HL-60 (cell line): ENCODE measurements at regions not wholly inside any gene's neighbourhood (a gene's known extent, or its start where the extent isn't known, plus 50 kb on each side); places are given as distances from the start of the nearest gene placed in this dataset.

Experiments used
- DNase-seq, 2 experiments: peaks; one replicate each; pipeline ENCODE4 v3.0.0-alpha.2; 2010 to 2020; ENCODE audit warnings: low read depth in 1 of 2, low spot score in 1 of 2
- H3K27ac ChIP-seq: fragments of 250-450 bp; sonication (Bioruptor Pico); replicated peaks from 2 replicates; pipeline ENCODE4 v1.5.1; 2020; ENCODE audit warnings: mild to moderate bottlenecking, moderate library complexity
- H3K27me3 ChIP-seq: fragments of 250-450 bp; sonication (Bioruptor Pico); 2 replicates; pipeline ENCODE4 v1.5.1; 2021; ENCODE audit warnings: mild to moderate bottlenecking, moderate library complexity; ENCODE audit not compliant: insufficient read depth, poor library complexity, severe bottlenecking
- H3K4me3 ChIP-seq: replicated peaks from 2 replicates; pipeline ENCODE4 v1.5.1; 2011; ENCODE audit warnings: mild to moderate bottlenecking, control low read depth, low read length; ENCODE audit not compliant: insufficient read depth
- CTCF ChIP-seq: IDR thresholded peaks from one replicate; pipeline ENCODE4 v1.5.1; 2011; ENCODE audit warnings: low read length, control low read depth, inconsistent platforms; ENCODE audit not compliant: insufficient read depth
- GABPA ChIP-seq: IDR thresholded peaks from 2 replicates; pipeline ENCODE4 v1.6.1; 2012; ENCODE audit warnings: low read depth
- POLR2AphosphoS5 ChIP-seq: IDR thresholded peaks from 2 replicates; pipeline ENCODE4 v1.6.1; 2012; ENCODE audit warnings: low read depth
- REST ChIP-seq: IDR thresholded peaks from 2 replicates; pipeline ENCODE4 v1.6.1; 2012; ENCODE audit warnings: low read depth; ENCODE audit not compliant: insufficient replicate concordance
- SPI1 ChIP-seq: IDR thresholded peaks from 2 replicates; pipeline ENCODE4 v1.6.1; 2012; ENCODE audit warnings: low read depth, mild to moderate bottlenecking, borderline replicate concordance

- no peak for TF ChIP-seq GABPA
- TF ChIP-seq CTCF: no peak
- no peak for TF ChIP-seq REST
- no peak for TF ChIP-seq POLR2AphosphoS5
- TF ChIP-seq SPI1: no peak
- Histone ChIP-seq H3K27ac (no peak overlapping the region), H3K27me3 (no peaks in the 10 kb centered on the region), H3K4me3 (no peak overlapping the region)
- no peak for DNase-seq
Observed at GRCh38 chr13:47656651-47657050, 344.4 kb downstream of the SUCLA2 start.

- no peak for TF ChIP-seq SPI1
- no peak for TF ChIP-seq GABPA
- TF ChIP-seq CTCF: no peak
- TF ChIP-seq POLR2AphosphoS5: no peak
- no peak for TF ChIP-seq REST
- H3K27ac ChIP-seq: no peak overlapping the region
- H3K27me3 ChIP-seq: no peaks in the 10 kb centered on the region
- no peak for DNase-seq
- H3K4me3 ChIP-seq: no peak overlapping the region
Observed at GRCh38 chr13:47650209-47650608, 350.9 kb downstream of the SUCLA2 start.

GRCh38 chr13:47647001-47647400 lies 354.1 kb downstream of the SUCLA2 start:
- Histone ChIP-seq H3K27me3 (no peaks in the 10 kb centered on the region), H3K27ac (no peak overlapping the region), H3K4me3 (no peak overlapping the region)
- DNase-seq: no peak
- TF ChIP-seq SPI1 (no peak), REST (no peak), CTCF (no peak)
